ENCODE measurements at regions not wholly inside any gene's neighbourhood (a gene's known extent, or its start where the extent isn't known, plus 50 kb on each side); places are given as distances from the start of the nearest gene placed in this dataset.

DNA sequence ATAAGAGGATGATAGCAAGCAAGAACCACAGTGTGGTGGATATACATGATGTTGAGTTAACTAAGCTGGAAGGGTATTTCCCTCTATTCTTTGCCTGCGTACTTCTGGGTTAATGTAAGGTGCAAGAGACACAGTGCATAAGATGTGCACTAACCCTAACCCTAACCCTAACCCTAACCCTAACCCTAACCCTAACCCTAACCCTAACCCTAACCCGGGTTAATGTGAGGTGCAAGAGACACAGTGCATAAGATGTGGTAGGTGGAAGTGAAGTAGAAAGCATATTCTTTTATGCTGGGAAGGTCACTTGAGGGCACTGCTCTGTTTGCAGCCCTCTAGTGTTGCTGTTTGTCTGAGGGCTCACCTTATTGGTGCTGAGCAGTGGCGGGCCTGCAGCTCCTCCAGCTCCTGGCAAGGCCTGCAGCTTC is 181.5 kb upstream of the ITGA4 start:
- TF ChIP-seq EZH2 (IDR thresholded peaks at IDR 0.05) (no peak), POLR2AphosphoS5 (IDR thresholded peaks at IDR 0.05; ENCODE audit: borderline replicate concordance, low read depth, low read length) (no peak), FOXP2 (optimal IDR thresholded peaks at IDR 0.05; ENCODE audit: control extremely low read depth, extremely low read length, insufficient read depth) (no peak)
